NCI-H2081 treated with DMSO at 0.1 percent for 48 hours (cell line): ENCODE measurements at regions not wholly inside any gene's neighbourhood (a gene's known extent, or its start where the extent isn't known, plus 50 kb on each side); places are given as distances from the start of the nearest gene placed in this dataset.
"Not testable (repeated sequence)": the region's sequence is repeated elsewhere in the genome, so short reads cannot be mapped to it uniquely, and the experiment has no call there.

Source experiments
- DNase-seq: peaks from one replicate; lab custom pipeline; 2025; lab: John Stamatoyannopoulos, UW

- no peak for DNase-seq
Measured at GRCh38 chr2:129369437-129369836, 610.0 kb upstream of the RAB6C start.

GRCh38 chr2:129374452-129374851 is 605.0 kb upstream of the RAB6C start:
- no peak for DNase-seq

GRCh38 chr2:129375632-129376425 is 603.6 kb upstream of the RAB6C start:
- no peak for DNase-seq

- DNase-seq = no peak
Measured at GRCh38 chr2:129376426-129377077, 602.9 kb upstream of the RAB6C start.

GRCh38 chr2:129377078-129377469 is 602.4 kb upstream of the RAB6C start:
- DNase-seq = no peak

- DNase-seq = no peak
Measured at GRCh38 chr2:129378186-129378585, 601.3 kb upstream of the RAB6C start.

GRCh38 chr2:129379411-129379810 is 600.1 kb upstream of the RAB6C start:
- no peak for DNase-seq

GRCh38 chr2:129381789-129382188 is 597.7 kb upstream of the RAB6C start:
- no peak for DNase-seq

GRCh38 chr2:129388870-129389269 is 590.6 kb upstream of the RAB6C start:
- DNase-seq = no peak

GRCh38 chr2:129393816-129394215 is 585.6 kb upstream of the RAB6C start:
- no peak for DNase-seq

- DNase-seq = no peak
Measured at GRCh38 chr2:129396980-129397599, 582.4 kb upstream of the RAB6C start.

GRCh38 chr2:129400826-129401225 is 578.6 kb upstream of the RAB6C start:
- DNase-seq = no peak

GRCh38 chr2:129402076-129402475 is 577.4 kb upstream of the RAB6C start:
- no peak for DNase-seq

GRCh38 chr2:129404000-129404685 is 575.3 kb upstream of the RAB6C start:
- DNase-seq = no peak

- DNase-seq = no peak
Measured at GRCh38 chr2:129408570-129408969, 570.9 kb upstream of the RAB6C start.

- not testable (repeated sequence) for DNase-seq
Measured at GRCh38 chr2:129417041-129417440, 562.4 kb upstream of the RAB6C start.

GRCh38 chr2:129422028-129422427 is 557.4 kb upstream of the RAB6C start:
- no peak for DNase-seq

- no peak for DNase-seq
Measured at GRCh38 chr2:129428086-129428660, 551.3 kb upstream of the RAB6C start.

- no peak for DNase-seq
Measured at GRCh38 chr2:129430911-129431310, 548.6 kb upstream of the RAB6C start.

GRCh38 chr2:129431881-129432280 is 547.6 kb upstream of the RAB6C start:
- DNase-seq = no peak

- no peak for DNase-seq
Measured at GRCh38 chr2:129436809-129437208, 542.7 kb upstream of the RAB6C start.

- no peak for DNase-seq
Measured at GRCh38 chr2:129437725-129438124, 541.7 kb upstream of the RAB6C start.
